ENCODE measurements at regions not wholly inside any gene's neighbourhood (a gene's known extent, or its start where the extent isn't known, plus 50 kb on each side); places are given as distances from the start of the nearest gene placed in this dataset.

DNA sequence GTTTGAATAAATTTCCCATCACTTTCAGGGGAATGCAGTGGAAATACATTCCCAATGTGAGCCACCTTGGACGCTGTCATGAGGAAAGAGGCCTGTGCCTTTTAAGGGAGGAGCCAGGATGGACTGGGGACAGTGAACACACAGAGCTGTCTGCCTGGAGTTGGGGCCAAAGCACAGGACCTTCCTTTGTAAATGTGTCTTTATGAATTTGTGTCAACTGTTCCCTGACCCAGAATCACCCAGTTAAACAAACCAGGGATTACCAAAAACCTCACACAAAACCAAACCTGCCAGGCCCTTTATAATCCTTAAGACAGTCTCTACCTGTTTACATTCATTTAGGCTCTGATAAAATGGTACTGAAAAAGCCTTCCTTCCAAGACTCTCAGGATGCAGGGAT lies 513.7 kb downstream of the MAFB start:
- H3K4me1 Mint-ChIP-seq = peaks cover 21% of the 10 kb centered on the region
- no peak overlapping the region for H3K27ac Mint-ChIP-seq
- H3K4me3 ChIP-seq = no peak overlapping the region
- DNase-seq (ENCODE audit: low spot score) = no peak
- H3K9me2 ChIP-seq (ENCODE audit: insufficient read depth) = peaks cover 6% of the 10 kb centered on the region; the same call in 1 of the 2 replicates
- H3K4me1 ChIP-seq (ENCODE audit: insufficient read depth) = peaks cover 15% of the 10 kb centered on the region
- no peaks in the 10 kb centered on the region for H3K36me3 Mint-ChIP-seq (ENCODE audit: low read depth)
- H3K27ac ChIP-seq (ENCODE audit: low read depth) = no peak overlapping the region
- no peaks in the 10 kb centered on the region for H3K79me2 ChIP-seq (replicated peaks; ENCODE audit: insufficient read depth)
- no peaks in the 10 kb centered on the region for H3K36me3 ChIP-seq (ENCODE audit: insufficient read depth)
- no peak for ATAC-seq
- no peak overlapping the region for H3K4me2 ChIP-seq
- H4K20me1 ChIP-seq (replicated peaks; ENCODE audit: insufficient read depth) = no peaks in the 10 kb centered on the region
- H2AFZ ChIP-seq = no peak overlapping the region
- H3K4me3 Mint-ChIP-seq = no peak overlapping the region
- H3K27me3 ChIP-seq (ENCODE audit: insufficient read depth) = no peaks in the 10 kb centered on the region
- no peaks in the 10 kb centered on the region for H3K27me3 Mint-ChIP-seq (ENCODE audit: insufficient read depth, low read depth, poor library complexity)
- no peaks in the 10 kb centered on the region for H3F3A ChIP-seq (replicated peaks; ENCODE audit: low read depth)
- H3K9me3 Mint-ChIP-seq = no peaks in the 10 kb centered on the region
- TF ChIP-seq, protein P1, sequence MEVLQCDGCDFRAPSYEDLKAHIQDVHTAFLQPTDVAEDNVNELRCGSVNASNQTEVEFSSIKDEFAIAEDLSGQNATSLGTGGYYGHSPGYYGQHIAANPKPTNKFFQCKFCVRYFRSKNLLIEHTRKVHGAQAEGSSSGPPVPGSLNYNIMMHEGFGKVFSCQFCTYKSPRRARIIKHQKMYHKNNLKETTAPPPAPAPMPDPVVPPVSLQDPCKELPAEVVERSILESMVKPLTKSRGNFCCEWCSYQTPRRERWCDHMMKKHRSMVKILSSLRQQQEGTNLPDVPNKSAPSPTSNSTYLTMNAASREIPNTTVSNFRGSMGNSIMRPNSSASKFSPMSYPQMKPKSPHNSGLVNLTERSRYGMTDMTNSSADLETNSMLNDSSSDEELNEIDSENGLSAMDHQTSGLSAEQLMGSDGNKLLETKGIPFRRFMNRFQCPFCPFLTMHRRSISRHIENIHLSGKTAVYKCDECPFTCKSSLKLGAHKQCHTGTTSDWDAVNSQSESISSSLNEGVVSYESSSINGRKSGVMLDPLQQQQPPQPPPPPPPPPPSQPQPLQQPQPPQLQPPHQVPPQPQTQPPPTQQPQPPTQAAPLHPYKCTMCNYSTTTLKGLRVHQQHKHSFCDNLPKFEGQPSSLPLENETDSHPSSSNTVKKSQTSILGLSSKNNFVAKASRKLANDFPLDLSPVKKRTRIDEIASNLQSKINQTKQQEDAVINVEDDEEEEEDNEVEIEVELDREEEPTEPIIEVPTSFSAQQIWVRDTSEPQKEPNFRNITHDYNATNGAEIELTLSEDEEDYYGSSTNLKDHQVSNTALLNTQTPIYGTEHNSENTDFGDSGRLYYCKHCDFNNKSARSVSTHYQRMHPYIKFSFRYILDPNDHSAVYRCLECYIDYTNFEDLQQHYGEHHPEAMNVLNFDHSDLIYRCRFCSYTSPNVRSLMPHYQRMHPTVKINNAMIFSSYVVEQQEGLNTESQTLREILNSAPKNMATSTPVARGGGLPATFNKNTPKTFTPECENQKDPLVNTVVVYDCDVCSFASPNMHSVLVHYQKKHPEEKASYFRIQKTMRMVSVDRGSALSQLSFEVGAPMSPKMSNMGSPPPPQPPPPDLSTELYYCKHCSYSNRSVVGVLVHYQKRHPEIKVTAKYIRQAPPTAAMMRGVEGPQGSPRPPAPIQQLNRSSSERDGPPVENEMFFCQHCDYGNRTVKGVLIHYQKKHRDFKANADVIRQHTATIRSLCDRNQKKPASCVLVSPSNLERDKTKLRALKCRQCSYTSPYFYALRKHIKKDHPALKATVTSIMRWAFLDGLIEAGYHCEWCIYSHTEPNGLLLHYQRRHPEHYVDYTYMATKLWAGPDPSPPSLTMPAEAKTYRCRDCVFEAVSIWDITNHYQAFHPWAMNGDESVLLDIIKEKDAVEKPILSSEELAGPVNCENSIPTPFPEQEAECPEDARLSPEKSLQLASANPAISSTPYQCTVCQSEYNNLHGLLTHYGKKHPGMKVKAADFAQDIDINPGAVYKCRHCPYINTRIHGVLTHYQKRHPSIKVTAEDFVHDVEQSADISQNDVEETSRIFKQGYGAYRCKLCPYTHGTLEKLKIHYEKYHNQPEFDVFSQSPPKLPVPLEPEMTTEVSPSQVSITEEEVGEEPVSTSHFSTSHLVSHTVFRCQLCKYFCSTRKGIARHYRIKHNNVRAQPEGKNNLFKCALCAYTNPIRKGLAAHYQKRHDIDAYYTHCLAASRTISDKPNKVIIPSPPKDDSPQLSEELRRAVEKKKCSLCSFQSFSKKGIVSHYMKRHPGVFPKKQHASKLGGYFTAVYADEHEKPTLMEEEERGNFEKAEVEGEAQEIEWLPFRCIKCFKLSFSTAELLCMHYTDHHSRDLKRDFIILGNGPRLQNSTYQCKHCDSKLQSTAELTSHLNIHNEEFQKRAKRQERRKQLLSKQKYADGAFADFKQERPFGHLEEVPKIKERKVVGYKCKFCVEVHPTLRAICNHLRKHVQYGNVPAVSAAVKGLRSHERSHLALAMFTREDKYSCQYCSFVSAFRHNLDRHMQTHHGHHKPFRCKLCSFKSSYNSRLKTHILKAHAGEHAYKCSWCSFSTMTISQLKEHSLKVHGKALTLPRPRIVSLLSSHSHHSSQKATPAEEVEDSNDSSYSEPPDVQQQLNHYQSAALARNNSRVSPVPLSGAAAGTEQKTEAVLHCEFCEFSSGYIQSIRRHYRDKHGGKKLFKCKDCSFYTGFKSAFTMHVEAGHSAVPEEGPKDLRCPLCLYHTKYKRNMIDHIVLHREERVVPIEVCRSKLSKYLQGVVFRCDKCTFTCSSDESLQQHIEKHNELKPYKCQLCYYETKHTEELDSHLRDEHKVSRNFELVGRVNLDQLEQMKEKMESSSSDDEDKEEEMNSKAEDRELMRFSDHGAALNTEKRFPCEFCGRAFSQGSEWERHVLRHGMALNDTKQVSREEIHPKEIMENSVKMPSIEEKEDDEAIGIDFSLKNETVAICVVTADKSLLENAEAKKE (CRISPR knock-in tag; IDR thresholded peaks at IDR 0.05) = no peak
- TF ChIP-seq, protein P2, sequence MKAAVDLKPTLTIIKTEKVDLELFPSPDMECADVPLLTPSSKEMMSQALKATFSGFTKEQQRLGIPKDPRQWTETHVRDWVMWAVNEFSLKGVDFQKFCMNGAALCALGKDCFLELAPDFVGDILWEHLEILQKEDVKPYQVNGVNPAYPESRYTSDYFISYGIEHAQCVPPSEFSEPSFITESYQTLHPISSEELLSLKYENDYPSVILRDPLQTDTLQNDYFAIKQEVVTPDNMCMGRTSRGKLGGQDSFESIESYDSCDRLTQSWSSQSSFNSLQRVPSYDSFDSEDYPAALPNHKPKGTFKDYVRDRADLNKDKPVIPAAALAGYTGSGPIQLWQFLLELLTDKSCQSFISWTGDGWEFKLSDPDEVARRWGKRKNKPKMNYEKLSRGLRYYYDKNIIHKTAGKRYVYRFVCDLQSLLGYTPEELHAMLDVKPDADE (IDR thresholded peaks at IDR 0.05) = no peak
- TF ChIP-seq ZNF331 (CRISPR knock-in tag; IDR thresholded peaks at IDR 0.05; ENCODE audit: low read depth) (no peak), POLR2AphosphoS5 (IDR thresholded peaks at IDR 0.05; ENCODE audit: low read depth) (no peak), ZNF114 (CRISPR knock-in tag; IDR thresholded peaks at IDR 0.05) (no peak), STAT1 (IDR thresholded peaks at IDR 0.05; ENCODE audit: unreplicated experiment) (no peak), NANOG (IDR thresholded peaks at IDR 0.05; ENCODE audit: borderline replicate concordance) (no peak)
